Peyer's patch (tissue), 4 donors: ENCODE measurements at regions not wholly inside any gene's neighbourhood (a gene's known extent, or its start where the extent isn't known, plus 50 kb on each side); places are given as distances from the start of the nearest gene placed in this dataset.

Source experiments
- DNase-seq, 3 donors: peaks; one replicate each; pipeline ENCODE4 v3.0.0-alpha.2; 2017 to 2019
- H3K27ac ChIP-seq, 4 donors: fragments of 200-600 bp; sonication (generic); one replicate each; pipeline ENCODE4 v1.5.1; 2016 to 2019
- H3K27me3 ChIP-seq, 2 donors: fragments of 200-600 bp; sonication (generic); one replicate each; pipeline ENCODE4 v1.5.1; 2019
- H3K36me3 ChIP-seq, 3 donors: fragments of 200-600 bp; sonication (generic); one replicate each; pipeline ENCODE4 v1.5.1; 2016 to 2019
- H3K4me1 ChIP-seq, 4 donors: fragments of 200-600 bp; sonication (generic); one replicate each; pipeline ENCODE4 v1.5.1; 2016 to 2019
- H3K4me3 ChIP-seq, 4 donors: fragments of 200-600 bp; sonication (generic); 1 replicate in 3 of 4; 2 replicates in 1 of 4; pipeline ENCODE4 v1.5.1; 2016 to 2019; ENCODE audit warnings: mild to moderate bottlenecking in 1 of 4
- H3K9me3 ChIP-seq, 4 donors: fragments of 200-600 bp; sonication (generic); one replicate each; pipeline ENCODE4 v1.5.1; 2016 to 2019; ENCODE audit warnings: mild to moderate bottlenecking in 1 of 4
- POLR2A ChIP-seq, 2 donors: fragments of 450-650 bp; IDR thresholded peaks; one replicate each; pipeline ENCODE4 v1.5.1; 2017; ENCODE audit warnings: antibody characterized with exemption in 2 of 2, mild to moderate bottlenecking in 2 of 2, moderate library complexity in 2 of 2
- TF ChIP-seq, protein P1 (sequence below), 6 experiments: fragments of 450-650 bp in 4 of 6; fragments of 200-600 bp in 2 of 6; sonication (generic) in 1 of 6; IDR thresholded peaks; one replicate each; pipeline ENCODE4 v1.5.1; 2017 to 2019; ENCODE audit warnings: antibody characterized with exemption in 6 of 6, mild to moderate bottlenecking in 3 of 6, moderate library complexity in 1 of 6

- no peak for TF ChIP-seq POLR2A (IDR thresholded peaks at IDR 0.05)
- TF ChIP-seq, protein P1, sequence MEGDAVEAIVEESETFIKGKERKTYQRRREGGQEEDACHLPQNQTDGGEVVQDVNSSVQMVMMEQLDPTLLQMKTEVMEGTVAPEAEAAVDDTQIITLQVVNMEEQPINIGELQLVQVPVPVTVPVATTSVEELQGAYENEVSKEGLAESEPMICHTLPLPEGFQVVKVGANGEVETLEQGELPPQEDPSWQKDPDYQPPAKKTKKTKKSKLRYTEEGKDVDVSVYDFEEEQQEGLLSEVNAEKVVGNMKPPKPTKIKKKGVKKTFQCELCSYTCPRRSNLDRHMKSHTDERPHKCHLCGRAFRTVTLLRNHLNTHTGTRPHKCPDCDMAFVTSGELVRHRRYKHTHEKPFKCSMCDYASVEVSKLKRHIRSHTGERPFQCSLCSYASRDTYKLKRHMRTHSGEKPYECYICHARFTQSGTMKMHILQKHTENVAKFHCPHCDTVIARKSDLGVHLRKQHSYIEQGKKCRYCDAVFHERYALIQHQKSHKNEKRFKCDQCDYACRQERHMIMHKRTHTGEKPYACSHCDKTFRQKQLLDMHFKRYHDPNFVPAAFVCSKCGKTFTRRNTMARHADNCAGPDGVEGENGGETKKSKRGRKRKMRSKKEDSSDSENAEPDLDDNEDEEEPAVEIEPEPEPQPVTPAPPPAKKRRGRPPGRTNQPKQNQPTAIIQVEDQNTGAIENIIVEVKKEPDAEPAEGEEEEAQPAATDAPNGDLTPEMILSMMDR (IDR thresholded peaks at IDR 0.05): no peak
- H3K9me3 ChIP-seq: no peaks in the 10 kb centered on the region
- DNase-seq: no peak
- no peaks in the 10 kb centered on the region for H3K36me3 ChIP-seq
- no peak overlapping the region for H3K27ac ChIP-seq
- H3K27me3 ChIP-seq: no peaks in the 10 kb centered on the region
- no peak overlapping the region for H3K4me3 ChIP-seq
- no peaks in the 10 kb centered on the region for H3K4me1 ChIP-seq
These were observed 695.4 kb downstream of the BRINP3 start for GRCh38 chr1:189782295-189782694.

DNA sequence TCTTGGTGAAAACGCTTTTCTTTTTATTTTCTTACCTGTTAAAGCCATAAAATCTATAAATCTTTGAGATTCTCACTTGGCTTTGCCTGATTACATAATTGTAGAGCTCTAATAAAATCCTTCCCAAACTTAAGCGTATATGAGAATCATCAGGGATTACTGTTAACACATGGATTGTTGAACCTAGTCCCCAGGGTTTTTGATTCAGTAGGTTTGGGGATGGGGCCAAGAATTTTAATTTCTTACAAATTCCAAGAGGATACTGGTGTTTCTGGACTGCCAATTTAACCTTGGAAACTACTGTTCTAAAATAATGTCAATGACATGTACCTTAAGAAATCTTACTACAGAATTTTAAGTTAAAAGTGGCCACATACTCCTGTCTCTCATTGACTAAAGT is 694.2 kb downstream of the BRINP3 start:
- no peak for DNase-seq
- H3K4me1 ChIP-seq: no peaks in the 10 kb centered on the region
- H3K4me3 ChIP-seq: no peak overlapping the region
- TF ChIP-seq POLR2A (IDR thresholded peaks at IDR 0.05): no peak
- TF ChIP-seq, protein P1 (IDR thresholded peaks at IDR 0.05): no peak
- no peaks in the 10 kb centered on the region for H3K9me3 ChIP-seq
- H3K27ac ChIP-seq: no peak overlapping the region
- H3K36me3 ChIP-seq: no peaks in the 10 kb centered on the region
- no peaks in the 10 kb centered on the region for H3K27me3 ChIP-seq

DNA sequence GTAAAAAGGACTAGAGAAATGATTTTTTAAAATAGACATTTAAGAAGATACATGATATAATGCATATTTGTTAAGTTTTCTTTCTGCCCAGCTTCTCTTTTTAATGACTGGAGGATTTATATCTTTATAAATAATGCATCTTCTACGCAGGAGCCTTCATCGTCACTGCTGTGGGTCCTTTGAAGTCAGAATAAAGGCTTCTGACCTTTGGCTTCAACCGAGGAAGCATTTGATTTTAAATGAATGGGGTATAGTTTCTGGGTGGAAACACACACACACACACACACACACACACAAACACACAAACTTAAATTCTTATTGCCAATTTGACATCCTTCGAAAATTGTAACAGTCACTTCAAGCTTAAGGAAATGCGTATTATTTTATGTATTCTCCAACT is 690.9 kb downstream of the BRINP3 start:
- no peak overlapping the region for H3K27ac ChIP-seq
- TF ChIP-seq, protein P1 (IDR thresholded peaks at IDR 0.05): no peak
- TF ChIP-seq POLR2A (IDR thresholded peaks at IDR 0.05): no peak
- H3K4me3 ChIP-seq: no peak overlapping the region
- H3K9me3 ChIP-seq: no peaks in the 10 kb centered on the region
- no peaks in the 10 kb centered on the region for H3K4me1 ChIP-seq
- H3K27me3 ChIP-seq: no peaks in the 10 kb centered on the region
- DNase-seq: no peak
- no peaks in the 10 kb centered on the region for H3K36me3 ChIP-seq

DNA sequence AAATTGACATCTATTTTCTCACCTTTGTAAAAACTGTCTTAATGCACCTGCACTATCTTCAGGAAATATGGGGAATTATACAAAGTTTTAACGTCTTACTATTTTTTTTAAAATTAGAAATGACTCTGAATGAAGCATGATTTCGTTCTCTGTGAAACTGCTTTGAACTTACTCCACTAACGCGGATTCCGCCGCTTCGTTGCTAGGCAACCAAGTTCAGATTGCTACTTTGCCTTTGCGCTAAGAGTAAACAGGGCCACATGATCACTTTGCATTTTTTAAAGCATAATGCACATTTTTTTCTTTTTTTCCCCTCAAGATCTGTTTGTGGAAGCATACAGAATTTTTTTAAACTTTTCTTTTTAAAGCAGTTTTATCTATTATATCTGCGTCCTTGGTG is 690.5 kb downstream of the BRINP3 start:
- no peak for DNase-seq
- Histone ChIP-seq H3K36me3 (no peaks in the 10 kb centered on the region), H3K4me3 (no peak overlapping the region), H3K9me3 (no peaks in the 10 kb centered on the region), H3K27ac (no peak overlapping the region), H3K27me3 (no peaks in the 10 kb centered on the region), H3K4me1 (no peaks in the 10 kb centered on the region)
- no peak for TF ChIP-seq POLR2A (IDR thresholded peaks at IDR 0.05)
- TF ChIP-seq, protein P1 (IDR thresholded peaks at IDR 0.05): no peak

DNA sequence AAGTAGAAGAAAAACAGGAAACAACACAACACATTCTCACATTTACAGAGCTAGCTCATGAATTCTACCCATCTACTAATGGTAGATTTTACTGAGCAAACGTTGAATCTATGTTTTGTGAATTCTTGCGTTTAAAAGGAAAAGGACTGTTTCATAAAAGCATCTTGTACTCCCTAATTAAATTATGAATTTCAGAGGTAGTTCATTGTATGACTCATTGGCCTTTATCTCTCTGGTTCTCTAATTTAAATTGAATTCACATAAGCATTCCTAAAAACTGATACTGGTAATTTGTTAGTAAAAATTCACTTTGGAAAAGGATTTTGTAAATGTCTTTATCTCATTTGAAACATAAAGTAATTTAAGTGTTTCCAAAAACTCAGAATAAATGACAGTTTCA is 687.3 kb downstream of the BRINP3 start:
- TF ChIP-seq, protein P1 (IDR thresholded peaks at IDR 0.05): no peak
- TF ChIP-seq POLR2A (IDR thresholded peaks at IDR 0.05): no peak
- Histone ChIP-seq H3K27ac (no peak overlapping the region), H3K36me3 (no peaks in the 10 kb centered on the region), H3K4me1 (no peaks in the 10 kb centered on the region), H3K27me3 (no peaks in the 10 kb centered on the region), H3K4me3 (no peak overlapping the region), H3K9me3 (no peaks in the 10 kb centered on the region)
- DNase-seq: no peak

DNA sequence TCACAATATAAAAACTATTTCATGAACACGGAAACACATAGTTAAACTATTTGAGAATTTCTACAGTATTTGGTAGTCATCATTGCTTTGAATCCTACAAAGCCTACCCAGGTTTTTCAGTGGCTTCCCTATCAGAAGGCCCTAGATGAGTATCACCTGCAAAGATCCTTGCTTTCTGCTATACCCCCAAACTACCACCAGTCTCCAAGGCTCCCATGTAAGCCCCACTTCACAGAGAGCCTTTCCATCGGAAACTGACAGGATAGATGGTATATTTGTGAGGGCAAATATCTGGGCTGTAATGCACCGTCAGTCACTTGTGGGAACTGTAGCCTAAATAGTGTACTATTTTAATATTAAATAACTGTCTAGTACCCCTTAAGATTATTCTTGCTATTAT is 674.3 kb downstream of the BRINP3 start:
- Histone ChIP-seq H3K27ac (no peak overlapping the region), H3K4me1 (no peaks in the 10 kb centered on the region), H3K4me3 (no peak overlapping the region), H3K27me3 (no peaks in the 10 kb centered on the region), H3K9me3 (no peaks in the 10 kb centered on the region), H3K36me3 (no peaks in the 10 kb centered on the region)
- no peak for TF ChIP-seq POLR2A (IDR thresholded peaks at IDR 0.05)
- TF ChIP-seq, protein P1 (IDR thresholded peaks at IDR 0.05): no peak
- no peak for DNase-seq
